HS-5 (cell line): ENCODE measurements at regions not wholly inside any gene's neighbourhood (a gene's known extent, or its start where the extent isn't known, plus 50 kb on each side); places are given as distances from the start of the nearest gene placed in this dataset.
"Not testable (repeated sequence)": the region's sequence is repeated elsewhere in the genome, so short reads cannot be mapped to it uniquely, and the experiment has no call there.

ENCODE experiments used
- DNase-seq: peaks from one replicate; pipeline ENCODE4 v3.0.0-alpha.2; 2012; ENCODE audit warnings: low read depth

GRCh38 chr14:43855556-43855955 lies 651.5 kb downstream of the FSCB start:
- no peak for DNase-seq

DNA sequence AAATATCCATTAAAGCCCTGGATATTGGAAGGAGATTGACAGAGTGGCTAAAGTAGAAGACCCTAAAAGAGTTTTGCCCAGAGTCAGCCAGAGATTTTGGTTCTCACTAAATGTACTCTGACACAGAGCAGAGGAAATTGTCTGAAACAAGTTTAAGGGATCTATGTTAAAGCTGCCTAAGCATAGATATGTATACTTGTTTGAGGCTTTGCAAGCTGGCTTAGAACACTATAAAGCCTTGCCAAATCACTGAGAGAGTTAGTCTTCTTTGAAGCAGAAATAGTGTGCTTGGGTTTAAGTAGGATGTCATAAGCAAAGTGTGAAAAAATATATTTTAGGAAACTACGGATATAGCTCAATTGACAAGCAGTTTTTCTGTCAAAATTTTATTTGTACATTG lies 653.5 kb downstream of the FSCB start:
- DNase-seq: no peak

DNA sequence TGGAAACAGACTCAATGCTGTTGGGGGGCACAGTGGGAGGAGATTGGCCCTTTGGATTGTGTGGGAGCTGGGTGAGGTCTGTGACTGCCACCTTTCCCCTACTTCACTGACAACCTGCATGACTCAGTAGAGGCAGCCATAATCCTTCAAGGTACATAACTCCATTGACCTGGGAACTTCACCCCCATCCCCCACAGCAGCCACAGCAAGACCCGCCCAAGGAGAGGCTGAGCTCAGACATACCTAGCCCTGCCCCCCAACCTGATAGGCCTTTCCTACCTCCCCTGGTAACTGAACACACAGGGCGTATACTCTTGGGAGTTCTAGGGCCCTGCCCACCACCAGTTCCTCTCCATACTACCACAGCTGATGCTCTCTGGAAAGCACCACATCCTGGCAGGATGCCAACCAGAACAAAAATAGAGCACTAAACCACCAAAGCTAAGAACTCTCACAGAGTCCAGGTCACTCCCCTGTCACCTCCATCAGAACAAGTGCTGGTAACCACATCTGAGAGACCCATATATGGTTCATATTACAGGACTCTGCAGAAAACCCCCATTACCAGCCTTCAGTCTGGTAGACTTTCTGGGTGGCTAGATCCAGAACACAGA lies 703.9 kb downstream of the FSCB start:
- no peak for DNase-seq

DNA sequence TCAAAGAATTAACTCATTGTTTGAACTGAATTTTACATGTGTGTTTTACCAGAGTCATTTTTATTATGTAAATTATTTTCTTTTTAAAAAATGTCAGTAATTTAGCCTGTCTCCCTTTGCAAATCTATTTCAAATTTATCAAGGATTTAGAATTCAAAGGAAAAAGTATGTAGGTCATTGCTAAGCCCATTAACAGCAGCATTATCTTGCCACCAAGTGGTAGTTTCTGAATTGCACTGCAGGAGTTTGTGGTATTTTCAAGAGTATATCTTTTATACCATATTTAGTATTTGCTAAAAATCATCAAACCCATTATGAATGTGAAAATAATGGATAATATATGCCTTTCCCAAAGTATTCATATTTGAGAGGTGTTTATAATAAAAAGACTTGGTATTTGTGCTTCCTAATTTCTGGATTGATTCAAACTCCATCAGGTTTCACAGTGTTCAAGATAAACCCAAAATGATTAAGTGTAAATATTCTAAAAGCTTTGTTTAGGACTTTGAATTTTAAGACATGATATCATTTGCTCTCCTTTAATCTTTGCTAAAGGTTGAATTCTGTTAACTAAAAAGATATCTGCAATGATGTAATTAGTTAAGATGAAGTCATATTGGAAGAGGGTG lies 711.4 kb downstream of the FSCB start:
- peak; percentile 5 for DNase-seq

DNA sequence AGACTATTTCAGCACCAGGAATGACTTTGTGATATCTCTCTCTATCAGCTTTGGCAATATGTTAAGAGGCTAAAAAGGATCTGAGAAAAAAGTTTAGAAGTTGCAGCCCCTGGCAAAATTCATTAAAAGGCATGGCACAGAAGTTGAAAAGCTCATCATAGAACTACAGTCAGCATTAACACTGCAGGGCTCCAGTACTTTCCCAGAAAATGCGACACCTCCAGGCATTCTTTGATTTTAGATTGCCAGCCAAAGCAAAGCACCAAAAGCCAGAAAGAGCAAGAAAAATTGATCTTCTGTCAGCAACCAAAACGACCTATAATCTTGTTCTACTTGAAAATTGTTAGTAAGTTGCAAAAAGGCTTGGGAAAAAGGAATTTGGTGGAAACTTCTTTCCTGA lies 713.5 kb downstream of the FSCB start:
- no peak for DNase-seq

DNA sequence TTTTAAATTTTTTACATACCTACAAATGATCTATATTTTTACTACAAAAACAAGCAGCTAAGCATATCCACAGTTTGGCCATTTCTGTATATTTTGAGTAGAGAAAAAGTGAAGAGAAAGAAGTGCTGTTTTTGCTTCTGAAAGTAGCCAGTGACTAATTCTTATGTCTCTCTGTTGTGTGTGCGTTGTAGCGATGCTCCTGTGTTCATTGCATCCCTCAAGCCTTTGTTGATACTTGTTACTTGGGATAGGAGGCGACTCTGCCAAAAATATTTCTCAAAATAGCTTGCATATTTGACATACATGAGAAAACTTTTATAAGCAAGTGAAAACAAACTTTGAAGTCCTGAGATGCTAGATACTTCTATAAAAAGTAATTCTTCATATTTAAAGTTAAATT lies 714.1 kb downstream of the FSCB start:
- DNase-seq: no peak

GRCh38 chr14:43790681-43791080 lies 716.4 kb downstream of the FSCB start:
- no peak for DNase-seq

- no peak for DNase-seq
These were observed 717.6 kb downstream of the FSCB start for GRCh38 chr14:43789458-43789857.

- DNase-seq: no peak
These were observed 720.9 kb downstream of the FSCB start for GRCh38 chr14:43786066-43786762.

GRCh38 chr14:43784432-43784831 lies 722.7 kb downstream of the FSCB start:
- DNase-seq: not testable (repeated sequence)

- DNase-seq: no peak
These were observed 728.0 kb downstream of the FSCB start for GRCh38 chr14:43778937-43779639.

GRCh38 chr14:43778570-43778936 lies 728.5 kb downstream of the FSCB start:
- DNase-seq: no peak

GRCh38 chr14:43765474-43765873 lies 741.6 kb downstream of the FSCB start:
- no peak for DNase-seq

- DNase-seq: no peak
These were observed 742.6 kb downstream of the FSCB start for GRCh38 chr14:43764433-43764832.

DNA sequence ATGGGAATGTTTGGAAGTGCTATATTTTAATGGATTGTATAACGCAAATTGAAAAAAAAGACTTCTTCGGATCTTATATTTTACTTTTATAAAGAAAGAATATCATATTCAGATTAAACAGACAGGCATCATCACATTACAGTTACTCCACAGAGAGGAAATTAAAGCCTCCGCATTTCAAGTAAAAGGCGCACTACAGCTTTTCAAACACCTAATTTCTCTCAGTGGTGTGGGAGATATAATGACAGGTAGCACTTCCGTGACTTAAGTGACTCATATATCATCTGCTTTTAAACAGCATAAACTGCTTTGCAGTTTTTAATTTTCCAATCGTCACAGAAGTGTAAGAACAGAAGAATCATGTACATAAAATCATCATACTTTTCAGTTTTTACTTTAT lies 751.4 kb downstream of the FSCB start:
- DNase-seq: no peak

DNA sequence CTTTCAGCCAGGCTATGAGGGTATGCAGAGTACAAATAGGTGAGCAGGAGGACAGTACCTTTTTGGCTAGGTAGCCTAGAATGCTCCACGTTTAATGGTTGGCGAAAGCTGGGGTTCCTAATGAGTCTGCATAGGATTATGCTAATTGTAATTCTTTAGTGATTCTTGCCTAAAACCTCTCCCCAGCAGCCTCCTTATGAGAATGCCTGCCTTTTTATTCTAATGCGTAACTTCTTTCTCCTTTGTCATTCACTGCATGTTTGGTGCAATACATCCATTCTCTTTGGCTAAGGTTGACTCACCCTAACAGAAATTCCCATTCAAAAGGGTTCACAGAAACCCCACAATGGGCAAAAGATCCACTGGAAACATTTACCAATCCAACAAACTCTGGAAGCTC lies 752.2 kb downstream of the FSCB start:
- DNase-seq: no peak

DNA sequence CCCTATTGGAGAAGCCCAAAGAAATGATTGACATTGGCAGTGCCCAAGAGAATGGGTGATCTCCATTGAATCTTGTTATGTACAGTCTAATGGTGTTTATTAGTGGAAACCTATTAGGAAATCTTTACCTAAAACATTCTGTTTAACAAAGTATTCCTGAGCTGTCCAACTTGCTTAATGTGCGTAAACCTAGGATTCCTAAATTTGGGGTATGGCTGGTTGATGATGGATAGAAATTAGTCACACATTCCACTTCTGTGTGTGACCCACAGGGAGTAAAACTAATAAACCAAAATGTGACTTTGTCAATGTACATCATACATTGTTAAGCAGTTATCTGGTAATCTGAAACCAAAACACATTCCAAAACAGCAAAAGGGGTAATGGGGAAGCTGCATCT lies 761.3 kb downstream of the FSCB start:
- DNase-seq: no peak

- no peak for DNase-seq
These were observed 771.2 kb downstream of the FSCB start for GRCh38 chr14:43735932-43736331.

DNA sequence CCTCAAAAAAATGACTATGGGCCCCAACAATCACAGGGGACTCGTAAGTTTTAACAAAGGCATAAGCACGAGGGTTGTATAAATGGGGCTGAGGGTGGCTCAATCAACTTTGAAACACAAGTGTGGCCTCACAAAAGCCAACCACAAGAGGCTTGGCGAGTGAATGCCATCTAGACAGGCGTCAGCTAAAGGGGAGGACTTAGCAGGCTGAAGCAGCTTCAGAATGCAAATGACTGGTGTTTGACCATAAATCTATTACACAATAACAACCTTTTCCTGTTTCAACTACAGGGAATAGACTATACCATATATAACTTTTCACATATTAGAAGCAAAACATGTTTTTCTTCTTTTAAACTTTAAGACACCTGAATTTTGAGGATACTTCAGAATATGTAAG lies 777.9 kb downstream of the FSCB start:
- DNase-seq: no peak

GRCh38 chr14:43706900-43707299 lies 800.2 kb downstream of the FSCB start:
- DNase-seq: no peak

GRCh38 chr14:43698561-43699284 lies 808.4 kb downstream of the FSCB start:
- DNase-seq: not testable (repeated sequence)

DNA sequence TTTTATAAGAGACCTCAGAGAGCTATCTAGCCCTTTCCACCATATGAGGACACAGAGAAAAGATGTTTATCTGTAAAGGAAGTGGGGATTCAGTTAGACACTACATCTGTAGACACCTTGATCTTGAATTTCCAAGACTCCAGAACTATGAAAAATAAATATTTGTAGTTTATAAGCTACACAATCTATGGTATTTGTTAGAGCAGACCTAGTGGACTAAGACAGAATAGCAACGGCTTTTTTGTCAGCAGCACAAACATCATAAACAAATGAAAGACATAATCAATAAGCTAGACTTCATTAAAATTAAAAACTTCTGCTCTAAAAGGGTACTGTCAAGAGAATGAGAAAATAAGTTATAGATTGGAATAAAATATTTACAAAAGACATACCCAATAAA lies 810.1 kb downstream of the FSCB start:
- no peak for DNase-seq
